Astrocyte of the cerebellum (primary cell): ENCODE measurements at regions not wholly inside any gene's neighbourhood (a gene's known extent, or its start where the extent isn't known, plus 50 kb on each side); places are given as distances from the start of the nearest gene placed in this dataset.

Source experiments
- DNase-seq: peaks from one replicate; pipeline ENCODE4 v3.0.0-alpha.2; 2011; ENCODE audit warnings: low read depth
- H3K4me3 ChIP-seq: 2 replicates; pipeline ENCODE4 v1.5.1; 2011; ENCODE audit warnings: mild to moderate bottlenecking, low read depth, low read length, moderate library complexity
- CTCF ChIP-seq: IDR thresholded peaks from 2 replicates; pipeline ENCODE4 v1.5.1; 2012; ENCODE audit warnings: low read length, low read depth, moderate library complexity, mild to moderate bottlenecking; ENCODE audit errors: missing control alignments
- in situ Hi-C: cut with HindIII; loops from 2 replicates; pipeline ENCODE4 v1.10.0; 2017; ENCODE audit warnings: low sequenced_read_pairs

DNA sequence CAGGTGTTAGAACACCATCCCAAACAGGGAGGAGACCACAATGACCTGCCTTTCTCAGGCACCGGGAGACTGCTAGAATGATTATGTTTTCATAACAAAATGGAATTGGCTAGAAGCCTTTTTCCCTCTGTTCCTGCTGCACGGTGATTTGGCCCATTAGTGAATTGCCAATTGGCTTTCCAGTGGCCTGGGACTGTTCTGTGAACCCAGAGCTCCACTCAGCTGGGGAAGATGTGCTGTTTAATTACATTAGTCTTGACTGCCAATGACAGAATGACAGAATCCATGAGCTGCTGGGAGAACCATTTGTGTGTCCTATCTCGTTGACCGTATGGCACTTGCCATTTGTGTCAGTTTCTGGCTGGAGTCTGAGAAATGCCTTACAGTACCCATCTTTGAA lies 242.9 kb downstream of the CDH11 start:
- TF ChIP-seq CTCF: no peak
- DNase-seq: no peak
- no peak overlapping the region for H3K4me3 ChIP-seq
- in situ Hi-C loops: no loop called here

DNA sequence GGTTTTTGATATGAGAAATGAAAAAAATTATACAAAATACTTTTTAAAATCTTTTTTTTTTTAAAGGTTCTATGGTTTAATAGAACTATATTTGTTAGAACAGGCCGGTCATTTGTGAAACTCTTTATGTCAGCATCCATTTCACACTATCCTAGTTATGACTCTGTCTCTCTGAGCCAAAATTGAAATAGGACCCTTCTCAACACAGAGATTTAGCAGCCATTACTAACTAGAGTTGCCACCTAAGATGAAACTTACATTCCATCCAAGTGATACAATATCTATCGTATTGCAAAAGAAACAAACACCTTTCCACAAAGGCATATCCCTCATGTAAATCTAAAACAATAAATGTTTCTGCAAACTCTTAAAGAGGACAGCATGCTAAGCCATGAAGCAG lies 249.8 kb downstream of the CDH11 start:
- no peak for TF ChIP-seq CTCF
- in situ Hi-C loops: no loop called here

DNA sequence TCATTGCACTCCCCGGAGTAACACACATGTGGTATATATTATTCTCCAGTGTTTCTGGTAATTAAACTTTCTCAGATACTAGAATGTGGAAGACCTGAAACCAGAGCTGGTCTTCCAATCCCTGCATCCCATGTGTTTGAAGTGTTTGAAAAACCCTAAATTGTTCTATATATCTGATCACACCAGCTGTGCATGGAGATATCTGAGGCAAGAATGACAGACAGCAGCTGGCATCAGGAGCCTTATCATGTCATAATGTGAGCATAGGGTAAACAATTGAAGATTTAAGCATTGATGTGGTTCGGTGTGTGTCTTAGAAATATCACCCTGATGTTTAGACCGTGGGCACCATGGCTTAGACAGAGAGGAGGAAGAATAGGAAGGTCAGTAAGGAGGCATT lies 251.0 kb downstream of the CDH11 start:
- DNase-seq: no peak
- TF ChIP-seq CTCF: no peak
- H3K4me3 ChIP-seq: no peak overlapping the region
- in situ Hi-C loops: no loop called here

More for the DNA sequence above, 249.8 kb downstream of the CDH11 start:
- H3K4me3 ChIP-seq: no peak overlapping the region
- DNase-seq: no peak

DNA sequence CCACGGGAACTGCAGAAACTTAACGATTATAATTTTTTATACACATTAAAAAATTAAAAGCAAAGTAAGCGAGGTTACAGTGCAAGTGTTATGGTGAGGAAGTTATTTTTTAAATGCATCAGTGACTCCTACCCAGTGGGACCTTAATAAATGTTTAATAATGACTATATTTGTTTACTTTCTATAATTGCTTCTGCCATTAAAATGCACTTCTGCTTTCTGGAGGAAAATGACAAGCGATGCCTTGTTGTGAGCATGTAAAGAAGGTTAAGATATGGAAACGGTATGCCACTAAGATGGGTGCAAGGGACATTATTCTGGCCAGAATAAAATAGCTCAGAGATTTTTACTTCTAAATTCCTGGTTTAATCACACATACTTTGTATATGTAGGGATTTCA lies 252.1 kb downstream of the CDH11 start:
- no peak for DNase-seq
- TF ChIP-seq CTCF: no peak
- in situ Hi-C loops: no loop called here
- H3K4me3 ChIP-seq: no peak overlapping the region

GRCh38 chr16:64866021-64866420 lies 255.8 kb downstream of the CDH11 start:
- H3K4me3 ChIP-seq: no peak overlapping the region
- TF ChIP-seq CTCF: no peak
- in situ Hi-C loops: no loop called here
- peak; percentile 15 for DNase-seq

- DNase-seq: no peak
- in situ Hi-C loops: no loop called here
- H3K4me3 ChIP-seq: no peak overlapping the region
- no peak for TF ChIP-seq CTCF
Measured at GRCh38 chr16:64865069-64865696, 256.7 kb downstream of the CDH11 start.
